Fibroblast of skin of right biceps (primary cell): ENCODE measurements at regions not wholly inside any gene's neighbourhood (a gene's known extent, or its start where the extent isn't known, plus 50 kb on each side); places are given as distances from the start of the nearest gene placed in this dataset.
"Not testable (repeated sequence)": the region's sequence is repeated elsewhere in the genome, so short reads cannot be mapped to it uniquely, and the experiment has no call there.

ENCODE experiments used
- DNase-seq: peaks from one replicate; pipeline ENCODE4 v3.0.0-alpha.2; 2013

GRCh38 chr3:169029674-169030285 lies 633.7 kb downstream of the MECOM start:
- no peak for DNase-seq

- DNase-seq: no peak
Observed at GRCh38 chr3:169028716-169029115, 634.8 kb downstream of the MECOM start.

DNA sequence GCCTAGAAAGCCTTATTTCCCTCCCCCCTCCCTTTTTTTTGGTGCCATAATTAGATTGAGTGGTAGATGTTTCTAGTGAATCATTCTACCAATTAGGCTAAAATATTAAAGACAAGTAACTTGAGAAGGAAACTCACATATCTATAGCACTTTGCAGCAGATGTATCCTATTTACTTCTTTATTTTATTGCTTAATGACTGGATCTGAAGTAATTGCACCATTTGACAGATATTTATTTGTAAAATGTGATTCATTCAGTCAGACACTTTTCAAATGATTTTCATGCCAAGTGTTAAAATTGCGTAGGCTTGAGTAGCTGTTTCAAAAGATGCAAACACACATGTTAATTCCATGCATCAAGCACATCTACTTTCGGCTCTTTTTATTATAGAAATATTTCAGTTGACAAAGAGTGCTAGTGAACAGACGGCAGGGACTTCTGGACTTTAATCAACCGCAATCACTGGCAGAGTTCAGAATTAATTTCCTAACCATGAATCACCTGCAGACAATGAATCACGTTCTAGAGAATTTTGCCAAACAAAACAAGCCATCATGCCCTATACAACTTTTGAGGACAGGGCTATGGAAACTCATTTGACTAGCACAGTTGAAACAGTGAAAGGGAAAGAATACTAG lies 636.8 kb downstream of the MECOM start:
- peak; percentile 94 for DNase-seq

GRCh38 chr3:169022457-169022856 lies 641.1 kb downstream of the MECOM start:
- no peak for DNase-seq

DNA sequence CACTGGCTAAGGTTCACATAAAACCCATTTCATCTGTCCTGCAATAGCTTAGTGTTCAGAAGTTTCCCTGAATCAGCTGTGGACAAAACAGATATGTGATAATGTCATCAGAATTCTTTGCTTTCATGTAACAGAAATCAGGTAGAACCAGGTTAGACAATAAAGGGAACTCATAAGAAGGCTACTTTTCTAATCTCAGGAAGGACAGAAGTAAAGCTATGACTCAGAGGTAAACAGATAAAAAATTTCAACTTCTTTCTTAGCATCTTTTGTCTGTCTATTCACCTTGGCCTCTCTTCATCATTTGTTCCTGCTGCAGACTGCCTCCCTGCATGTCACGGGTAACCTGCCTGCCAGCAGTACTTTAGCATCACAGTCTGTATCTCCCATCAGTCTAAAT lies 643.1 kb downstream of the MECOM start:
- DNase-seq: no peak

DNA sequence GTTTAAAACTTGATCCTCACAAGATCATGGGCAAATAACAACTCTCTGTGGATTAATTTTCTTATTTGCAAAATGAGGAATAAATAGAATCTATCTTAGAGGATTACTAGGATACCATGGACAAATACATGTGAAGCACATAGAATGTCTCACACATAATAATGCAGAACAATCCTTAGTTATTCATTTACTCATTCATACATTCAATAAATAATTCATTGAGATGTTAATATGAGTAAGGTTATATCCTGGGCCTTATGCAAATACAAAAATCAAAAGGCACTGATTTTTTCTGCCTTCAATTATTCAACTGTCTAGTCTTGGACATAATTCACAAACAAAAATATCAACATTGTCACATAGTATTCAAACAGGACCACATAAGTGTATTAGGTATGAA lies 654.1 kb downstream of the MECOM start:
- DNase-seq: no peak

DNA sequence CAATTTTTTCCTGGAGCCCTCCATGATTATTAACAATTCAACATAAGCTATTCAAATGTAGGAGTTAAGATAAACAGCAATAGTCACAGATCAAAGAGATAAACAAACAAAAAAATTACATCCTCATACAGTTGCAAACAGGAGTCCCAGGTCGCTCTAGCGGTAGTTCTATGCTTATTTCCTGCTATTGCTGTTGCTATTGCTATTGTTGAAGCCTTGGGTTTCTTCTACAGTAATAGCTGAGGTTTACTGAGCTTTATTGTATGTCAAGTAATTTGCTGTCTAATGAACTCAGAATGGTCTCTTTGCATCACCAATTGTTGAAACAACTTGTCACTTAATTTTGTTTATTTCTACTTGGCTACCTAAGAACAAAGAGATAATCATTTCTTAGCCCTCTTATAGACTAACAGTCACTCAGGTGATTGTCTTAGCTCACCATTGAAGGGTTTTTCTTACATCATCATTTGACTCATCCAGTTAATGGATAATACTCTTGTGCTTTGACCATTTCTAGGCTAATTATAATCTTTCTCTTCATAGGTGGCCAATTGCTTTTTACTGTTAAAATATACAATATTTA lies 654.6 kb downstream of the MECOM start:
- no peak for DNase-seq

GRCh38 chr3:169007145-169007544 lies 656.4 kb downstream of the MECOM start:
- no peak for DNase-seq

DNA sequence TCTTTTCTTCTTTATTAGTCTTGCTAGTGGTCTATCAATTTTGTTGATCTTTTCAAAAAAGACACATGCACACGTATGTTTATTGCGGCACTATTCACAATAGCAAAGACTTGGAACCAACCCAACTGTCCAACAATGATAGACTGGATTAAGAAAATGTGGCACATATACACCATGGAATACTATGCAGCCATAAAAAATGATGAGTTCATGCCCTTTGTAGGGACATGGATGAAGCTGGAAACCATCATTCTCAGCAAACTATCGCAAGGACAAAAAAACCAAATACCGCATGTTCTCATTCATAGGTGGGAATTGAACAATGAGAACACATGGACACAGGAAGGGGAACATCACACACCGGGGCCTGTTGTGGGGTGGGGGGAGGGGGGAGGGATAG lies 657.1 kb downstream of the MECOM start:
- DNase-seq: not testable (repeated sequence)

DNA sequence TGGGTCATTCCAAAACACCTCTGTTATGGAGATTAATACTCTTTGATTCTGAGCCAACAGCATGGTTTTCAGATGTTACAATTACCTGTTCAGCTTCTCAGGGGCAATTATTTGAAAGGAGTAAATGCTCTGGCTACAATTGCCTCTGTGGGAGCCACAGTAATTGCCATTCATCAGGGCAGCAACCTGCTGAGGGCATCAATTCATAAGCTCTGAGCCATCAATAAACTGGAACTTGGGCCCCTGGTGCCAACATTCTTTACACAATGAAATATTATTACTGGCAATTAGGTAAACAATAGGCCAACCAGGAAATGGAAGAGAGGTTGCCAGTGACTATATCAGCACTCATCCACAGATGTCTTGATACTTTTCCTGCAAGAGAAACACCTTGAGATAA lies 660.8 kb downstream of the MECOM start:
- no peak for DNase-seq

DNA sequence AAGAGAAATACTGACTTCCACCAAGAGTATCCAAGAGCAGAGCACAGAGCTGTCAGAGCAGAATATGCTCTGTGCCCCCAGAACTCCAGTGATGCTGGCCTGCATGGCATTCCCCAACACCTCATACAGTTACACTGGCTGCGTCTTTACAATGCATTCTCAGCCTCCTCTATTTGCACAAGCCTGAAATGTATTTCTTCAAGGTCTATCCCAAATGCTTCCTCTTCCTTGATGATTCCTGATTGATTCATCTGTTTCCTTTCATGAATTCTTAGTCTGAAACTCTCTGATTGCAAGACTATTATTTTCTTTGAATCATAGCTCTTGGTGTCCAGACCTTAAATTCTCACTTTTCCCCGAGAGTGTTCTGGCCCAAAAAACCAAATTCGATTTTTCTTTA lies 664.7 kb downstream of the MECOM start:
- no peak for DNase-seq

GRCh38 chr3:168997488-168997887 lies 666.0 kb downstream of the MECOM start:
- no peak for DNase-seq

DNA sequence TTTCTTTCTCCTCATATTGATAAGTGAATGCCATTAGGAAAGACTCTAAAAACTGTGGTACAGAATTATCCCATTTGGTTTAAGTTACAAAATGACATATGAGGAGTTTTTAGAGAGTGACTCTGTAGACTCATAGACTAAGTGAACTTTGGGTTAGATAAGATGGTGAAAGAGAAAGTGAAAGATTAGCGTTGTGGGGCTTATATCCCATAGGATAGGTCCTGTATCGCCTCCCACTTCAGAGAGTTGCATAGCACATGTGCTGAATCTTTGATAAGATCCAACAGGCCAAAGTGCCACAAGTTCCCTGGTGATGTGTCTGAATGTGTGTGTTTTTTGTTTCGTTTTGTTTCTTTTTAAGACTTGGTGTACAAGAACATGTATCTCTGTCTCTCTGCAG lies 666.9 kb downstream of the MECOM start:
- no peak for DNase-seq

GRCh38 chr3:168995129-168995528 lies 668.4 kb downstream of the MECOM start:
- no peak for DNase-seq

DNA sequence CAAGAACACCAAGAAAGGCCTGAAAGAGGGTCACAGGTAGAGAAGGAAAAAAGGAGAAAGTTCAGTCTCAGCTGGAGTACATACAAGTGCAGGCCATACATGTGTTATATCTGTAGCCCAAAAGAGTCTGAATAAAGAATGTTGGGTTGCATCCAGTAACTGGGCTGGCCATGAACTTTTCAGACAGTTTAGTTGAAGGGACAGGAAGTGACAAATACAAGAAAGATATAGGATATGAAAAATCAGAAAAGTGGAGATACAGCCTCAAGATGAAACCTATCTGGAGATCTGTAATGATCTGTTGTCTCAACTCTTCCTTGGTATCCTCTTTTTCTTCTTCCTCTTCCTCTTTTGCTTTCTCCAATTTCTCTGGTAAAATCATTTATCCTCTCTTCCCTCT lies 671.7 kb downstream of the MECOM start:
- peak; percentile 20 for DNase-seq

DNA sequence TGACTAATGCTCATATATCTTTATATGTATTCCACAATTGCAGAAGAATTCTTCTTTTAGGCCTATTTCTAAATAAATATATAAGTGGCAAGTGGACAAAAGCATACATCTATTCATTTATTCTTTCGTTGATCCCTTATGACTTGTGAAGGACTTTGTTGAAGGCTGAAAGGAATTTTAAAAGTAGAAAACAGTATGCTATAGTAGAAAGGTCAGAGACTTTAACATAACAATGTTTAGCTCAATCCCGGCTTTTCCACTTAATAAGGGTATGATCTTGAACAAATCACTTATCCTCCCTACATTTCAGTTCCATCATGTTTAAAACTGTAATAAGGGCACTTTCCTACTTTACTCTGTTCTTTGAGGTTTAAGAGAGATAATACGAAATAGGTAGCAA lies 672.9 kb downstream of the MECOM start:
- DNase-seq: no peak

- DNase-seq: no peak
Observed at GRCh38 chr3:168990134-168990533, 673.4 kb downstream of the MECOM start.

DNA sequence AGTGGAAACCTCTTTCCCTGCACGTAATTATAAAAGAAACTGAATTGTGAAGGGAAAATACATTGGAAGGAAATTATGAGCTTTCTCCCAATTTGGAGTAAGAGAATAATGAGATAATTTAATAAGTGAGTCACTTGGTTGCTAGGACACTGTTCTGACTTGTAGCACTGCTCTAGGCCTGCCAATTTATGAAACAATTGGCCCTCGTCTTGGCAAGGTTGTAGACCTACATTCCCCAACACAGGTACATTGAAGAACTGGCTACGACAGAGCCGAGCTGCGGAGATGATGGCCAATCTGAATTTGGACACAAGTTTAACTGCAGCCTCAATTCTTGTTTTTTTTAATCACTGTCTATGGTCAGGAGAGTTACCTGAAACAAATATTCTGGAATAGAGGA lies 674.1 kb downstream of the MECOM start:
- no peak for DNase-seq

DNA sequence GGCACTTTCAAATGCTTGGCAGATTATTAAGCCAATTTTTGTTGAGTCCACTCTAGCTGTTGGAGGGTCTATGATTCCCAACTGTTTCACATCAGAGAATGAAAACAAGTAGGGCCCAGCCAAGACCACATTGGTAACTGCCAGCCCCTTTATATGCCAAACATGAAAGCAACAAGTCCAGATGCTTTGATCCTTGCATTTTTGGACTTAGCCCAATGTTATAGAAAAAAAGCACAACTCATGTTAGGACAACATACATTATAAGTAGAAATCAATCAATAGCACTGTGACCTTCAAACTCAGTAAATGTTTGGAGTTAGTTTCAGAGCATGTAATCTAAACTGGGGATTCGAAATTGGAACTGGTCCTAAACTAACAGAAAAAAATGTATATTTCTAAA lies 674.7 kb downstream of the MECOM start:
- no peak for DNase-seq

DNA sequence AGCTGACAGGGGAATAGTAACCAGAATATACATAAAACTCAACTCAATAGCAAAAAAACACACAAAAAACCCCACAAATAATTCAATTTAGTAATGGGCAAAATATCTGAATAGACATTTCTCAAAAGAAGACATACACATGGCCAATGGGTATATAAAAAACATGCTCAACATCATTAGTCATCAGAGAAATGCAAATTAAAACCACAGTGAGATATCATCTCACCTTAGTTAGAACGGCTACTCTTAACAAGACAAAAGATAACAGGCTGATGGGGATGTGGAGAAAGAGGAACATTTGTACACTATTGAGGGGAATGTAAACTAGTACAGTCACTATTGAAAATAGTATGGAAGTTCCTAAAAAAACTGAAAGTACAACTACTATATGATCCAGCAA lies 678.6 kb downstream of the MECOM start:
- DNase-seq: no peak

- DNase-seq: no peak
Observed at GRCh38 chr3:168983046-168983445, 680.5 kb downstream of the MECOM start.

- no peak for DNase-seq
Observed at GRCh38 chr3:168981396-168981795, 682.1 kb downstream of the MECOM start.

- DNase-seq: no peak
Observed at GRCh38 chr3:168977716-168978374, 685.7 kb downstream of the MECOM start.

DNA sequence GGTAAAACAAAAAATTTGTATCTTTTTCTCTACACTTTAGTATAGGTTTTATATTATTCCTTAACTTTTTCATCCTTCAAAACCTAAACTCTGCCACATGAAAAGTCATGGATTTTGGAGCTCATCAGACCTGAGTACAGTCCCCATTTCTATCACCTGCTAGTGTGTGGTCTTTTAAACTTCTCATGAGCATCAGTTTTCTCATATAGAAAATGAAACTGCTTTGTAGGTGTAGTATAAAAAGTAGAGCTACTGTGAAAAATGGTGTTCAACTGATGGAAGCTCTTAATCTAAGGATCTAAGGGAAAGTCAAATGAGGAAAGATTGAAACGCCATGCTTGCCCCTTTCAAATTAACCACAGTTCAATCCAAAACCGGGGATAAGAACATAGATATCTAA lies 686.5 kb downstream of the MECOM start:
- no peak for DNase-seq
